GM18861 (cell line): ENCODE measurements at regions not wholly inside any gene's neighbourhood (a gene's known extent, or its start where the extent isn't known, plus 50 kb on each side); places are given as distances from the start of the nearest gene placed in this dataset.

Experiments
- ATAC-seq: cut with Tn5 transposase; IDR thresholded peaks from one replicate; pipeline ENCODE4 v1.9.1; 2021; ENCODE audit not compliant: unreplicated experiment

- no peak for ATAC-seq
Observed at GRCh38 chr4:125434136-125434535, 119.4 kb downstream of the FAT4 start.

DNA sequence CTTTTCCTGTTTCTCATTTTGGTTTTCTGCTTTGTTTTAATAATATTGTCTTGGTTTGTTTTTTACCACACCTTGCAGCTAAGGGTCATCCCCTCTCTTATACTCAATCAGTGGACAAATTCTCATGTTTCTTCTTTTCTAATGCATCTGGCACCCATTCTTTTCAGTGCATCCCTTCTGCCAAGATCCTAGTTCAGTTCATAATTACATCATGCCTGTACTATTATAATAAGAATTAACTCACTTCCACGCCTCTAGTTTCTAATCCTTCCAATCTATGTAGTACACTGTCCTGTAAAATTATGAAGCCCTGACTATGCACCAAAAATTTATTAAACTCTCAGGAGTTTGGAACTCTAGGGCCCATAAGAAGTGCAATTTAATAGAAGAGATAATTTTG is 126.1 kb downstream of the FAT4 start:
- no peak for ATAC-seq

DNA sequence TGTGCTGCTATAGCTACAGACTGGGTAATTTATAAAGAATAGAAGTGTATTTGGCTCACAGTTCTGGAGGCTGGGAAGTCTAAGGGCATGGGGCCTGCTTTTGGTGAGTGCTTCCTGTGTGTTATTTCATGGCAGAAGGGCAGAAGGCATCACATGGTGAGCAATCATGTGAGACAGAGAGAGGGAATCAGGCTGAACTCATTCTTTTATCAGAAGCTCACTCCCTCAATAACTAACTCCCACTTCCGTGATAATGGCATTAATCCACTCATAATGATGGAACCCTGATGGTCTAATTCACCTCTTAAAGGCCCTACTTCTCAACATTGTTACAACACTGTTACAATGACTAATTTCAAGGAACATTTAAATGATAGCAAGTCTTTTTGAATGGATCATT is 129.4 kb downstream of the FAT4 start:
- ATAC-seq = no peak

GRCh38 chr4:125445525-125445924 is 130.8 kb downstream of the FAT4 start:
- no peak for ATAC-seq

- ATAC-seq = no peak
Observed at GRCh38 chr4:125447551-125448290, 133.0 kb downstream of the FAT4 start.

GRCh38 chr4:125456075-125456474 is 141.3 kb downstream of the FAT4 start:
- ATAC-seq = no peak

GRCh38 chr4:125459531-125459930 is 144.8 kb downstream of the FAT4 start:
- ATAC-seq = no peak

GRCh38 chr4:125461676-125462363 is 147.1 kb downstream of the FAT4 start:
- ATAC-seq = no peak

DNA sequence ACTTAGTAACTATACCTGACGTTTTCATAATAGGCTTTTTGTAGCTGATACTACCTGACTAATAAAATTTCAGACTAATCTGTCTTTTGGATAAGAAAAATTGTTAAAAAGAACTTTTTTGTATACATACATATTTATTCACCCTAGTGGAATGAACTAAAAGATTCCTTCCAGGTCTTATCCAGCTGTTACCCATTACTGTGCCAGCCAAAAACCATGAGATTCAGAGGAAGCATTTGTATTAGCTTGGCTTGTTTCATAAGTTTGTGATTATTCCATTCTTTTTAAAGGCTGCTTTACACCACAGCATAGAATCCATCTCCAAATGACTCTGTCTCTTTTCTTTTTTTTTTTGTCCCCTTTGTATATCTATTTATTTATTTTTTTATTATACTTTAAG is 149.4 kb downstream of the FAT4 start:
- no peak for ATAC-seq

DNA sequence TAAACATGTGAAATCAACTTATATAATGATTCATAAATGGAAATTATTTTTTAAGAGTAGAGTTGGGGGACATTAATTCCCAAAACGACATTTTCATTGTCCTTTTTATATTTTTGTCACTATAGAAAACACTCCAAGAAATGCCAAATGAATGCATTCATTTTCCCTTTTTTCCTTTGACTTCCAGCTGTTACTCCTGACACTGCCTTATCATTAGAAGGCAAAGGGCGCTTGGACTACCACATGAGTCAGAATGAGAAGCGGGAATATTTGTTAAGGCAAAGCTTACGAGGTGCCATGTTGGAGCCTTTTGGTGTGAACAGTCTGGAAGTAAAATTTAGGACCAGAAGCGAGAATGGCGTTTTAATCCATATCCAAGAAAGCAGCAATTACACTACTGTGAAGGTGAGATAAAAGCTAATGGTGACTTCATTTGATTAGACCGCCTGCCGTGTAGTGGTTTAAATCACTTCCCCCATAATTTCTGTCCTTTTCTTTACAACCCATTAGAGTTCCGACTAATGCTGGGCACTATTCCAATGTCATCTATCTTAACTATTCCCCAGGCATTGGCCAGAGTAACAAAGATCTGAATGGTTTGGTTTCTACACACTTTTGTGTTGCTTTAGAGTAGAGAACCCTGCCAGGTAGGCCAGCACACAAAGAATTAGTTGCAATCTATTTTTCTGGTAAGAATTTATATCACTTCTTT is 166.7 kb downstream of the FAT4 start:
- no peak for ATAC-seq

DNA sequence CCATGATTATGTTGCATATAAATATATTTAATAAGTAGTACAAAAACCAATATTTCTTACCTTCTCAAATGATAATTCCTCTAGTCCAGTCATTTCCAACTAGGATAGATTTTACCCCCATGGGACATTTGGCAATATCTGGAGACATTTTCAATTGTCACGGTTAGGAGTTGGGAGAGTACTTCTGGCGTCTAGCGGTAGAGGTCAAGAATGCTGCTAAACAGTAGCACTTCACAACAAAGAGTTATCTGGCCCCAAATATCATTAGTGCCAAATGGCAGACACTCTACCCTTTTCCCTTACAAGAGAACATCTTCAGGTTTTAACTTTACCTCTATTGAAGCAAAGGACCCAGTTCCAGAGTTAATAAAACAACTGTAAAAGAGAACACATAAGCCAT is 168.1 kb downstream of the FAT4 start:
- no peak for ATAC-seq

DNA sequence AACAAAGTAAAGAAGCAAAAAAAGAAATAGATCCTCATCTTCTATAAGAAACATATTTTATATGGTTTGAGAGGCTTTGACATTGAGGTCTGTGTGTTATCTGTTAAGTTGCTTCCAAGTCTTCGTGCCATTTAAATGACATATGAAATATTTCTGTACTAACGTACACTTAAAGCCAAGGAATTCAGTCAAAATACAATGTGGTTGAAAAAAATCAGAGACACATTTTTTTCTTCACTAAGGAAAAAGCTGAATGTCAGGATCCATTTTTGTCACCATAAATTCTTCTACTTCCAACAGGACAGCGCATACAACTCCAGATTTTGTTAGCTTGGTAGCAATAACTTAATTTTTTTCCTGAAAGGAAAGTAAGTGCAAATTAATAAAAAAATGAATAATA is 168.5 kb downstream of the FAT4 start:
- ATAC-seq = no peak

GRCh38 chr4:125484912-125485311 is 170.2 kb downstream of the FAT4 start:
- ATAC-seq = no peak

DNA sequence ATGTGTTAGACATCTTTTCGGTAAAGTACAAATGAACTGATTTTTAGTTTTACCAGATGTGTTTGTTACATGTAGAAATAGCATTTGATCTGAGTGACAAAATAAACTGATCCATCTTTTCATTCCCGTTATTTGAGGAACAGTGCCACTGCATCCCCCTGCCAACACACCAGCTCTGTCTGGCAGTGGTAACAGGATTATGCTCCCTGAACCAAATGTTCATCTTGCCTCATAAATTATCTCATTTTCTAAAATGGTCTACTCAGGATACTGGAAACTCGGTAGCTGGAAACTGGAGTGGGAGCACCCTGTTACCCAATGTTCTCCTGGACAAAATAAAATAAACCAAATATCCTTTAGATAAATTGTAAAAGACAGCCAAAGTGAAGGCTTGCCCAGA is 171.6 kb downstream of the FAT4 start:
- no peak for ATAC-seq

GRCh38 chr4:125489952-125490690 is 175.4 kb downstream of the FAT4 start:
- no peak for ATAC-seq

- no peak for ATAC-seq
Observed at GRCh38 chr4:125492957-125493356, 178.2 kb downstream of the FAT4 start.

DNA sequence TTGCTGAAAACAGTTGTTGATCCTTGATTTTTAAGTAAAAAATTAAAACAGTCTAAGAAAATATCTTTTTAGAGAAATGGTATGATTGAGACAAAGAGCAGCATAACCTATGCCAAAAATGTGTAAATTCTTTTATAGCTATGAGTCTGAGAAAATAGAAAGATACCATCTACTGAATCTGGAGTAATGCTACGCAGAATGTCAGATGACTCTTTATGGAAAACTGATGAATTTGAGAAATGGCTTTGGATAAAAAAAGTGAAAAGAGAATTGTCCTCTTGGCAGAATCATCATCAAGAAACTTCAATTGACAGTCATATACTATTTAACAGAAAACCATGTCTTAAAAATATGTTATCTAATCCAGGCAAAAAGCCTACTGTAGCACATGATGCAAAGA is 183.1 kb downstream of the FAT4 start:
- no peak for ATAC-seq

GRCh38 chr4:125498981-125499380 is 184.2 kb downstream of the FAT4 start:
- ATAC-seq = no peak

DNA sequence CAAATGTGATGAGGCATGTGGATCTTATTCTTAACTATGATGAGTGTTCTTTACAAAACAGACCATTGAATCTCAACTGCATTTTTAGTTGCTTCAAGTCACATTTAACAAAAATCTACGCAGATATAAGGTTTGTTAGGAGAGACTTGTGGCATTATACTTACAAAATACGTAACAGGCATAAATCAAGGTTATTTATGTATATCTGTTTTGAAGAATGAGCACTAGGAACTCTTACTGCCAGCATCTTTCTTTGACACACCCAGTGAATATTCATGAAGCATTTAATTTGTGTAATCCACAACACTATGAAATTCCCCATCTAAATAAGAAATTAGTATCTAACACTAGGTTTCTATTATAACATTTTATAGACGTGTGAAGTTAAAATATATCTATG is 186.3 kb downstream of the FAT4 start:
- no peak for ATAC-seq

DNA sequence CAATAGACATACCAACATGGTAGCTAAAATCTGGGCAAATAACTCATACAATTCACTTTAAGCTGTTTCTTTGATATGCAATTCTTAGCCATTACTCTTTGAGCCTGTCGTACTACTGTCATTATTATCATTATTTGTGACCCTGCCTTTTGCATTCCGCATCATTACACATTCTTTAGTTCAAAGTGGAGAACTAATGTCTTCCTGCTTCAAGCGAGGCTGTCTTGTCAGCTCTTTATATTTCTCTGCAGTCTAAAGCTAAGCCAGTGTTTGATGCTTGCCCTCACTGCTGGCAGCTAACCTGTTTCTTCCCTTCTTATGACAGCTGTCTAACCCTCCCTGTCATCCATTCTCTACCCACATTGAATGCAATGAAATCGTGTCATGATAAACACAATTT is 186.8 kb downstream of the FAT4 start:
- no peak for ATAC-seq

DNA sequence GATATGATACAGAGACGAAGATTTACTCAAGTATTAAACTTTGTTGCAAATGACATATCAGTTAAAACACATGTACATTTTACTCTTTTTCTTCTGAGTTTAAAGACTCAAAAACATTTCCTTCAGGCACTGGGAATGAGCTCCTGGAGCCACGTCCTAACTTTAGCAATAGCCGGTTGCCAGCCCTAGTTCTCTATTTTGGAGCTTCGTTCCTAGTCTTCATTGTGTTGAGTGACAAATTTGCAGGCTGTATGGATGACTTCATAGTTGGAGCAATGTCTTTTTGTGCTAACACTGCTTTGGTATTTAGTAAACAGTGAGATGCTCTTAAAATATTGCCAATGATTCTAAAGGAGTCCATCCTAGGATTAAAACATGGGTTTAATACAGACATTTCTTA is 190.9 kb downstream of the FAT4 start:
- ATAC-seq = no peak
